Lower lobe of right lung (tissue), 2 donors: ENCODE measurements at regions not wholly inside any gene's neighbourhood (a gene's known extent, or its start where the extent isn't known, plus 50 kb on each side); places are given as distances from the start of the nearest gene placed in this dataset.
A peak's percentile ranks its signal among the peaks of the same experiment; 100 is the strongest.

Experiments
- ATAC-seq, 2 donors: fragments of 200-7000 bp; cut with Tn5 transposase; one replicate each; pipeline ENCODE4 v1.9.1; 2020 to 2022; ENCODE audit warnings: mild to moderate bottlenecking in 2 of 2, moderate library complexity in 2 of 2
- DNase-seq: peaks from one replicate; pipeline ENCODE4 v3.0.0-alpha.2; 2020
- H3K27ac ChIP-seq: fragments of 200-600 bp; one replicate; pipeline ENCODE4 v1.8.0; 2022
- H3K27me3 ChIP-seq: fragments of 200-600 bp; one replicate; pipeline ENCODE4 v1.8.0; 2022; ENCODE audit warnings: low read depth
- H3K36me3 ChIP-seq: fragments of 200-600 bp; one replicate; pipeline ENCODE4 v1.8.0; 2022; ENCODE audit warnings: mild to moderate bottlenecking
- H3K4me1 ChIP-seq: fragments of 200-600 bp; one replicate; pipeline ENCODE4 v1.8.0; 2022
- H3K4me3 ChIP-seq: fragments of 200-600 bp; one replicate; pipeline ENCODE4 v1.8.0; 2022; ENCODE audit warnings: mild to moderate bottlenecking
- H3K9me3 ChIP-seq: fragments of 200-600 bp; one replicate; pipeline ENCODE4 v1.8.0; 2022
- intact Hi-C: fragments of 100-400 bp; cut with DNase I; formaldehyde crosslinking; loops from one replicate; pipeline ENCODE4 v1.11.0; 2022
- TF ChIP-seq, protein P1 (sequence below): fragments of 200-600 bp; IDR thresholded peaks from one replicate; pipeline ENCODE4 v1.8.0; 2022; ENCODE audit warnings: antibody characterized with exemption, mild to moderate bottlenecking
- donor health status: DM: no; HTN: yes; CAD: no; lungs with severe emphysema.

DNA sequence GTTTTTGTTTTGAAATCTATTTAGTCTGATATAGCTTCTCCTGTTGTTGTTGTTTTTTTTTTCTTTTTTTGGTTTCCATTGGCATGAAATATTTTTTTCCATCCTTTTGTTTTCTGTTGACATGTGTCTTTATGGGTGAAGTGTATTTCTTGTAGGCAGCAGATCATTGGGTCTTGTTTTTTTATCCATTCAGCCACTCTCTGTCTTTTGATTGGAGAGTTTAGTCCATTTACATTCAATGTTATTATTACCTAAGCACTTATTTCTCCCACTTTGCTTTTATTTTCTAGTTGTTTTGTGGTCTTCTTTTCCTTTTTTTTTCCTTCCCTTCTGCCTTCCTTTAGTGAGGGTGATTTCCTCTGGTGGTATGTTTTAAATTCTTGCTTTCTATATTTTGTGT, 193.6 kb upstream of the TMEM260 start:
- Histone ChIP-seq H3K36me3 (no peaks in the 10 kb centered on the region), H3K27me3 (no peaks in the 10 kb centered on the region), H3K4me1 (no peaks in the 10 kb centered on the region), H3K27ac (no peak overlapping the region), H3K9me3 (peaks cover 7% of the 10 kb centered on the region), H3K4me3 (no peak overlapping the region)
- intact Hi-C loops: no loop called here
- DNase-seq (no peak), ATAC-seq (no peak)
- TF ChIP-seq, protein P1, sequence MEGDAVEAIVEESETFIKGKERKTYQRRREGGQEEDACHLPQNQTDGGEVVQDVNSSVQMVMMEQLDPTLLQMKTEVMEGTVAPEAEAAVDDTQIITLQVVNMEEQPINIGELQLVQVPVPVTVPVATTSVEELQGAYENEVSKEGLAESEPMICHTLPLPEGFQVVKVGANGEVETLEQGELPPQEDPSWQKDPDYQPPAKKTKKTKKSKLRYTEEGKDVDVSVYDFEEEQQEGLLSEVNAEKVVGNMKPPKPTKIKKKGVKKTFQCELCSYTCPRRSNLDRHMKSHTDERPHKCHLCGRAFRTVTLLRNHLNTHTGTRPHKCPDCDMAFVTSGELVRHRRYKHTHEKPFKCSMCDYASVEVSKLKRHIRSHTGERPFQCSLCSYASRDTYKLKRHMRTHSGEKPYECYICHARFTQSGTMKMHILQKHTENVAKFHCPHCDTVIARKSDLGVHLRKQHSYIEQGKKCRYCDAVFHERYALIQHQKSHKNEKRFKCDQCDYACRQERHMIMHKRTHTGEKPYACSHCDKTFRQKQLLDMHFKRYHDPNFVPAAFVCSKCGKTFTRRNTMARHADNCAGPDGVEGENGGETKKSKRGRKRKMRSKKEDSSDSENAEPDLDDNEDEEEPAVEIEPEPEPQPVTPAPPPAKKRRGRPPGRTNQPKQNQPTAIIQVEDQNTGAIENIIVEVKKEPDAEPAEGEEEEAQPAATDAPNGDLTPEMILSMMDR: no peak

DNA sequence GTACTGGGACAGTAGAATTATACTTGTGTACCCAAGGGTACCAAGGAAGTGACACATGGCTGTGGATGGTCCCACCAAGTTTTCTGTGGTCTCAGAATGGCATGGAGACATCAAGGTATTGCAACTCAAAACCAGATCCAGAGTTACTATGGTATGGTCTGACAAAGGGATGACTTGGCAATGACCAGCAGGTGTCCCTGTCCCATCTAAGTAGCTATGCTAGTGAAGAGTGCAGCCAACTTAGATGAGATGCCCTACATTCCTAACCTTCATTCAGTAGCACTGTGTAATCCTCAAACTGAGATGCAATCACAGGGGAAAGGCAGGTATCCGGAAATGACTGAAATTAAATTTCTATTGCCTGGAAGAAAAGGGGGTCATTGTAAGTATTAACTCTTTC, 188.7 kb upstream of the TMEM260 start:
- no peaks in the 10 kb centered on the region for H3K27me3 ChIP-seq
- H3K4me1 ChIP-seq: no peaks in the 10 kb centered on the region
- H3K9me3 ChIP-seq: no peaks in the 10 kb centered on the region
- no peak overlapping the region for H3K27ac ChIP-seq
- no peak for DNase-seq
- intact Hi-C loops: no loop called here
- ATAC-seq: no peak
- no peaks in the 10 kb centered on the region for H3K36me3 ChIP-seq
- H3K4me3 ChIP-seq: no peak overlapping the region
- TF ChIP-seq, protein P1: peak; percentile 7

DNA sequence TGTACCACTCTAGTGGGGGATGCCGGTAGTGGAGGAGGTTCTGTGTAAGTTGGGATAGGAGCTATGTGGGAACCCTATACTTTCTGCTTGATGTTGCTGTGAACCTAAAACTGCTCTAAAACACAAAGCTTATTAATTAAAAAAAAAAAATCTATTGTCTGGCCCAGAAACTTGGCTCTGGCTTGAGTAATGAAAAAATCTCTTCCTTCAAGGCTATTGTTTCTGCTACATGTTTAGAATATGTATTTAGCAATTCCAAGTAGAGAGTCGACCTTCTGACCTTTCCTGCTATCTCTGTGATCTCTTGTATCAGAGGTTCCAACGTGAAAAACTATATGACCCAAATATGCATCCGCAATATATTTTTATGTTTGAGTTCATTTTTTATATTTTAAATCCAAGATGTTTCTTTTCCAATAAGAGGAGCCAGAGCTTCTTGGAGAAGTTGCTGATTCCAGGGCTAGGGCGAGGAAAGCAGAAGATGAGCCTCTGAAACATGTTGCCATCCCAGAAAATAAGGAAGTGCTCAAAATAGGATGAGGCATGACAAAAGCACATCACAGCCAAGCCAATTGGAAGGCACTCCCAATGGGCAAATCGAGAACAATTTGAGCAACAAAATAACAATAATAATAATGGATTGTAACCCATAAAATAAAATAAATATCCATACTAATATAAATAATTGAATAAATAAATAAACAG, 184.6 kb upstream of the TMEM260 start:
- ATAC-seq (no peak), DNase-seq (no peak)
- intact Hi-C loops: no loop called here
- TF ChIP-seq, protein P1: no peak
- Histone ChIP-seq H3K36me3 (no peaks in the 10 kb centered on the region), H3K27ac (no peak overlapping the region), H3K27me3 (no peaks in the 10 kb centered on the region), H3K4me3 (no peak overlapping the region), H3K9me3 (no peaks in the 10 kb centered on the region), H3K4me1 (no peaks in the 10 kb centered on the region)

DNA sequence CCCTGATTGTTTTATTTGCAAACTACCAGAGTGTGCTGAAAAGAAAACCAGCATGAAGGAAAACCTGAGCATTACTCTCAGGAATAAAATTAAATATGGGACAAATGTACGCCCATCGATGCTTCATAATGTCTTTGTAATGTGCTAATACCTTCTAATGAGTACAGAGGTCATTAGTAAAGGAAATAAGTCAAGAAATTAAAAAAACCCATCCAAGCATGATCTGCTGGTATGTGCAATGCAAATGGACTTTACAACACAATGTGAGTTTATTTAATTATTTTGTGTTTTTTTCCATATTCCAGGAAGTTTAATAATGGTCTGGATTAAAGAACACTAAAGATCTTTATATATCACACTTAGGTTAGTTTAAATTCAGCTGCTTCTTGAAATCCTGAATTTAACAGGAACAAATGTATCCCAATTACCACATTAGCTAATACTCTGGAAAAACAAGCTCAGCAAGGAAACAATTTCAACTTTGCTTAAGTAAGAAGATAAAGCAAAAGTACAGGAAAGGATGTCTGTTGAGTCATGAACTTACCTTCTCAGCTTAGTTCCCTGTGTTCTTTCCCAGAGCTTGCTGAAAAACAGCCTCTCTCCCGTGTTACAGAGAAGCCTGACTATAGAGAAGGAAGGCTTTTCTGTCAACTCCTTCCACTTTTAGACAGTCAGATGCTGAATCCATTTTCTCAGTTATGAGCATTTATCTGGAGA, 179.3 kb upstream of the TMEM260 start:
- no peak for ATAC-seq
- TF ChIP-seq, protein P1: no peak
- Histone ChIP-seq H3K36me3 (no peaks in the 10 kb centered on the region), H3K27ac (no peak overlapping the region), H3K27me3 (no peaks in the 10 kb centered on the region), H3K4me3 (no peak overlapping the region), H3K9me3 (no peaks in the 10 kb centered on the region), H3K4me1 (no peaks in the 10 kb centered on the region)
- intact Hi-C loops: no loop called here
- DNase-seq: no peak

DNA sequence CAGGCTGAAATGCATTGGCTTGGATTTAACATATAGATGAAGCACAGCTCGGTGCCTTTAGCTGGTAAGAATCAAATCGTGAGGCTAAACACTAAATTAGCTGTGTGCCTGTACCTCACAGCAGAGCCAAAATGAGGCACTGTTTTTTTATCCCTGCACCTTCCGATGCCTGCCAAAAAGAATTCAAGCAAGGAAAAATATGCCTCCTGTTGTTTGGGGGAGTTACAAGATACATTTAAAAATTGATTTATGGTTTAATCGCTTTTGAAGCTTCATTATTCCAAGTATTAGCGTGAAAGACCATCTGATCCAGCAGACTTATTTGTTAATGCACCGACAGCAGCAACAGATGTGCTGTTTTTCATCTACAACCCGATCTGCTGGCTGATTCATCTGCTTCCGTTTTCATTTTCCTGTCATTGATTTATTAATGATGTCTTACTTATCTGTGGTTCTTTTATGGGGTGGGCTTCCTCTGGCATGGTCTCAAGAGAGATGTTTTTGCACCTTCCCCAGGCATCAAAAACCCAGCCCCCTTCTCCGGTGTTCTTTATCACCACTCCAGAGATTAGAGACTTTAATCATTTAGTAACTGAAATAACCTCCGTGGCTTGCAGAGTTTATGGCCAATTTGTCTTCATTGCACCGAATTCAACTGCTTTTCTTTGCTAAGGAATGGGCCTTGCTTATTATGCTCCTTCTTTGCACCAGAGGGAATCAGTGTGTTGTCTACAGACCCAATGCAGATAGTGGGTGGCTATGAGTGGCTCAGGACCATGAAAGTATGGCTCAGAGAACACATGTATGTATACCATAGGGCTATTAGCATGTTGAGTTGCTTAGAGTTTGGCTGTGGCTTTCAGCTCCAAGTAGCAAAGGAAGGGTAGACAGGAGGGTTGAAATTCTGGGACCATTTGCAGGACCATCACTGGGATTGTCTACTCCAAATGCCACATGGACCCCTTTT, 166.8 kb upstream of the TMEM260 start:
- Histone ChIP-seq H3K9me3 (no peaks in the 10 kb centered on the region), H3K36me3 (no peaks in the 10 kb centered on the region), H3K27me3 (no peaks in the 10 kb centered on the region), H3K27ac (no peak overlapping the region), H3K4me1 (peaks cover 5% of the 10 kb centered on the region), H3K4me3 (no peak overlapping the region)
- ATAC-seq (no peak), DNase-seq (no peak)
- intact Hi-C loops: no loop called here
- TF ChIP-seq, protein P1: no peak
